Peyer's patch (tissue), 4 donors: ENCODE measurements at regions not wholly inside any gene's neighbourhood (a gene's known extent, or its start where the extent isn't known, plus 50 kb on each side); places are given as distances from the start of the nearest gene placed in this dataset.

Source experiments
- DNase-seq, 3 donors: peaks; one replicate each; pipeline ENCODE4 v3.0.0-alpha.2; 2017 to 2019
- H3K27ac ChIP-seq, 4 donors: fragments of 200-600 bp; sonication (generic); one replicate each; pipeline ENCODE4 v1.5.1; 2016 to 2019
- H3K27me3 ChIP-seq, 2 donors: fragments of 200-600 bp; sonication (generic); one replicate each; pipeline ENCODE4 v1.5.1; 2019
- H3K36me3 ChIP-seq, 3 donors: fragments of 200-600 bp; sonication (generic); one replicate each; pipeline ENCODE4 v1.5.1; 2016 to 2019
- H3K4me1 ChIP-seq, 4 donors: fragments of 200-600 bp; sonication (generic); one replicate each; pipeline ENCODE4 v1.5.1; 2016 to 2019
- H3K4me3 ChIP-seq, 4 donors: fragments of 200-600 bp; sonication (generic); 1 replicate in 3 of 4; 2 replicates in 1 of 4; pipeline ENCODE4 v1.5.1; 2016 to 2019; ENCODE audit warnings: mild to moderate bottlenecking in 1 of 4
- H3K9me3 ChIP-seq, 4 donors: fragments of 200-600 bp; sonication (generic); one replicate each; pipeline ENCODE4 v1.5.1; 2016 to 2019; ENCODE audit warnings: mild to moderate bottlenecking in 1 of 4
- CTCF ChIP-seq, 6 experiments: fragments of 450-650 bp in 4 of 6; fragments of 200-600 bp in 2 of 6; sonication (generic) in 1 of 6; IDR thresholded peaks; one replicate each; pipeline ENCODE4 v1.5.1; 2017 to 2019; ENCODE audit warnings: antibody characterized with exemption in 6 of 6, mild to moderate bottlenecking in 3 of 6, moderate library complexity in 1 of 6
- POLR2A ChIP-seq, 2 donors: fragments of 450-650 bp; IDR thresholded peaks; one replicate each; pipeline ENCODE4 v1.5.1; 2017; ENCODE audit warnings: antibody characterized with exemption in 2 of 2, mild to moderate bottlenecking in 2 of 2, moderate library complexity in 2 of 2

- Histone ChIP-seq H3K27ac (no peak overlapping the region), H3K27me3 (no peaks in the 10 kb centered on the region), H3K36me3 (no peaks in the 10 kb centered on the region), H3K4me3 (no peak overlapping the region), H3K4me1 (no peaks in the 10 kb centered on the region), H3K9me3 (no peaks in the 10 kb centered on the region)
- no peak for DNase-seq
- TF ChIP-seq CTCF (IDR thresholded peaks at IDR 0.05) (no peak), POLR2A (IDR thresholded peaks at IDR 0.05) (no peak)
Measured at GRCh38 chr13:30024125-30024865, 173.9 kb upstream of the UBL3 start.

GRCh38 chr13:30023196-30023895 is 172.9 kb upstream of the UBL3 start:
- no peaks in the 10 kb centered on the region for H3K4me1 ChIP-seq
- TF ChIP-seq CTCF (IDR thresholded peaks at IDR 0.05) (no peak), POLR2A (IDR thresholded peaks at IDR 0.05) (no peak)
- no peak overlapping the region for H3K4me3 ChIP-seq
- no peaks in the 10 kb centered on the region for H3K27me3 ChIP-seq
- H3K9me3 ChIP-seq: no peaks in the 10 kb centered on the region
- no peak overlapping the region for H3K27ac ChIP-seq
- peak in 1 of 3 donors; percentile 49 for DNase-seq
- no peaks in the 10 kb centered on the region for H3K36me3 ChIP-seq

- no peak for DNase-seq
- no peaks in the 10 kb centered on the region for H3K9me3 ChIP-seq
- no peaks in the 10 kb centered on the region for H3K4me1 ChIP-seq
- H3K27ac ChIP-seq: no peak overlapping the region
- no peak overlapping the region for H3K4me3 ChIP-seq
- TF ChIP-seq CTCF (IDR thresholded peaks at IDR 0.05) (no peak), POLR2A (IDR thresholded peaks at IDR 0.05) (no peak)
- H3K36me3 ChIP-seq: no peaks in the 10 kb centered on the region
- H3K27me3 ChIP-seq: no peaks in the 10 kb centered on the region
Measured at GRCh38 chr13:30022796-30023195, 172.4 kb upstream of the UBL3 start.

DNA sequence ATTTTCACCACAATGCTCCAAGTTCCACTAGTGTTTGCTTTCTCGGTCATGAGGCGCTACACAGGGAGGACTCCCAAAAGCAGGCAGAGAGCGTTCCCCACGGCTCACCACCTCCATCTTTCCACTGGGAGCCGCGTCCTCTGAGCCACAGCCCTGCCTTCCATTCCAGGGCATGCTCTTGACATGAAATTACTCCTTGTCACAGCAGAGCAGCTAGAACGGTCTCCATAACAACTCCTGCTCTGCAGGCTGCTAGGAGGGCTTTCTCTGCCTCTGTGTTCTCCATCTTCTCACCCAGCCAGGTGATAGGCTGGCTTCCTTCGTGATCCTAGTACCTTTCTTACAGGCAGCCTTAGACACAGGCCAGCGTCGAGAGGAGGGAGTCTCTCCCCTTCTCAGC is 171.8 kb upstream of the UBL3 start:
- no peaks in the 10 kb centered on the region for H3K9me3 ChIP-seq
- H3K4me1 ChIP-seq: no peaks in the 10 kb centered on the region
- no peak overlapping the region for H3K27ac ChIP-seq
- no peaks in the 10 kb centered on the region for H3K36me3 ChIP-seq
- TF ChIP-seq POLR2A (IDR thresholded peaks at IDR 0.05): no peak
- TF ChIP-seq CTCF (IDR thresholded peaks at IDR 0.05): no peak
- H3K27me3 ChIP-seq: no peaks in the 10 kb centered on the region
- H3K4me3 ChIP-seq: no peak overlapping the region
- DNase-seq: no peak

DNA sequence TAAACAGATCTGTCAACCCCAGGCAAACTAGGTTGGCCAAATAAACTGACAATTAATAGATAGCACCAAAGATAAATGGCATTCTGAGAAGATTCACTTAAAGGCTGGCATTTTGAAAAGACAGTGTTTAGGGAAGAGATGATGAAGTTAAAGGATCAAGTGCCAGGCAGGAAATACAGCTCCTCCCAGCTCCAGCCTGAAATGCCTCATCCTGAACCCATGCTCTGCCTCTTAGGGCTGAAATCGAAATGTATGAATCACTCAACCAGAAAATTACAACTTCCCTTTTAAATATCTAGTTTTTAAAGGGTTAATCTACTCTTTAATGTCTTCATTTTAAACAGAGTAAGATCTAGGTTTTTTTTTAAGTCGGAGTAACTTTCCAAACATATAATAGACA is 171.2 kb upstream of the UBL3 start:
- no peaks in the 10 kb centered on the region for H3K27me3 ChIP-seq
- H3K9me3 ChIP-seq: no peaks in the 10 kb centered on the region
- no peak for DNase-seq
- no peak overlapping the region for H3K27ac ChIP-seq
- TF ChIP-seq POLR2A (IDR thresholded peaks at IDR 0.05) (no peak), CTCF (IDR thresholded peaks at IDR 0.05) (no peak)
- H3K4me3 ChIP-seq: no peak overlapping the region
- H3K36me3 ChIP-seq: no peaks in the 10 kb centered on the region
- H3K4me1 ChIP-seq: no peaks in the 10 kb centered on the region
